ENCODE measurements at regions not wholly inside any gene's neighbourhood (a gene's known extent, or its start where the extent isn't known, plus 50 kb on each side); places are given as distances from the start of the nearest gene placed in this dataset.

DNA sequence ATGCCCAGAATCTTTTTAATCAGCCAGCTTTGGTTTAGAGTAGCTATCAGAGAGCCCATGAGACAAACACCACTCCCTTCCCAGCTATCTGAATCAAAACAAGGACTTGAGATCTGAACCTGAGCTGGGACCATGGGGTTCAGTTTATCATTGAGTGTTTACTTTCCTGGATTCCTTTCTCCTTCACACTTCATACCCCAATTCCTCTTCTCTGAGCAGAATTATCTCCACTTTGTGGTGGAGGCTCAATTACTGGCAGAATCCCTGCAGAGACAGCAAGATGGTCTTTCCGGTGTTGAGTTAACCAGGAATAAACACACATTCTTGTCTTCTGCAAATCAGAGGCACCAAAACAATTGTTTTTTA lies 102.4 kb downstream of the RPL22L1 start (continued):
- TF ChIP-seq TEAD4 (IDR thresholded peaks at IDR 0.05; ENCODE audit: borderline replicate concordance, insufficient read depth), result no peak
- no peak for TF ChIP-seq RFX5 (IDR thresholded peaks at IDR 0.05; ENCODE audit: low read length)
- TF ChIP-seq GABPA (IDR thresholded peaks at IDR 0.05; ENCODE audit: low read depth), result no peak

DNA sequence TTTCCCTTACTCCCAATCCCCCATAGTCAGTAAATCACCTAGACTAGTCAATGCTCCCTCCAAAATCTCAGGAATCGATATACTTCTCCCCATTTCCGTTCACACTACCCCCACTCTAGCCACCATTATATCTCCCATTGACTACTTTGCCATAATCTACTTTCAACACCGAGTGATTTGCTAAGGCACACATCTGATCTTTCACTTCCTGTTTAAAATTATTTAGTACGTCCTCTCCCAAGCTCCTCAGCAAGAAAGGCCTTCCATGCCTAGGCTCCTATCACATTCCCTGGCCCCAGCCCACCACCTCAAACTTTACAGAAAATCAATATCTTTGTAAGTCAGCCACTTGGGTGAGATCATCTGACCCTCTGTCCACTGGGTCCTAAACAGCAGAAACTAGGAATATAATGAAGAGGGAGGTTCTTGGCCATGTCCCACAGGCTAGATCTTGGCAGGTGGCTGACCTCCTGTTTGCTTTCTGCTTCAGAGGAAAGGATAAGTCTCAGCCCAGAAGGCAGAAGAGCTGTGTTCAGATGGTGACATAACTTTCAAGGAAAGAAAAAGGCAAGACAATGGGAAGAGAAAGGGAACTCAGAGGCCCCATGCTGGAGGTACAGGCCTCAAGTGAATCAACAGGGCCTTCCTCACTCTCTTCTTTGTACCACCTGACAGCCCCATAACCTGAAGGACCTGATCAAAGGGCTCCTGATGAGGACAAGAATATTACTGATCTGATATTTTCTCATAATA lies 103.0 kb downstream of the RPL22L1 start:
- no peaks in the 10 kb centered on the region for H4K20me1 ChIP-seq (ENCODE audit: insufficient read depth)
- TF ChIP-seq FOXJ3 (CRISPR knock-in tag; IDR thresholded peaks at IDR 0.05) (no peak), GATA2 (CRISPR knock-in tag; IDR thresholded peaks at IDR 0.05) (no peak), MXI1 (IDR thresholded peaks at IDR 0.05; ENCODE audit: low read depth, low read length) (no peak), FOSL2 (IDR thresholded peaks at IDR 0.05; ENCODE audit: borderline replicate concordance, low read depth) (no peak), TEAD4 (IDR thresholded peaks at IDR 0.05; ENCODE audit: borderline replicate concordance, insufficient read depth) (no peak), CHD2 (IDR thresholded peaks at IDR 0.05; ENCODE audit: low read length, partially characterized antibody) (no peak), JUND (IDR thresholded peaks at IDR 0.05) (no peak), TAF1 (IDR thresholded peaks at IDR 0.05; ENCODE audit: borderline replicate concordance, low read depth, low read length) (no peak), RAD21 (IDR thresholded peaks at IDR 0.05; ENCODE audit: low read length) (no peak), RCOR1 (IDR thresholded peaks at IDR 0.05; ENCODE audit: low read length) (no peak), MEF2A (IDR thresholded peaks at IDR 0.05; ENCODE audit: borderline replicate concordance, low read depth) (no peak), SMC3 (IDR thresholded peaks at IDR 0.05; ENCODE audit: low read depth, low read length) (no peak), ELF1 (IDR thresholded peaks at IDR 0.05) (no peak)
- TF ChIP-seq, protein P1, sequence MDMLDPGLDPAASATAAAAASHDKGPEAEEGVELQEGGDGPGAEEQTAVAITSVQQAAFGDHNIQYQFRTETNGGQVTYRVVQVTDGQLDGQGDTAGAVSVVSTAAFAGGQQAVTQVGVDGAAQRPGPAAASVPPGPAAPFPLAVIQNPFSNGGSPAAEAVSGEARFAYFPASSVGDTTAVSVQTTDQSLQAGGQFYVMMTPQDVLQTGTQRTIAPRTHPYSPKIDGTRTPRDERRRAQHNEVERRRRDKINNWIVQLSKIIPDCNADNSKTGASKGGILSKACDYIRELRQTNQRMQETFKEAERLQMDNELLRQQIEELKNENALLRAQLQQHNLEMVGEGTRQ (IDR thresholded peaks at IDR 0.05; ENCODE audit: borderline replicate concordance, low read depth, low read length), result no peak
- TF ChIP-seq, protein P2, sequence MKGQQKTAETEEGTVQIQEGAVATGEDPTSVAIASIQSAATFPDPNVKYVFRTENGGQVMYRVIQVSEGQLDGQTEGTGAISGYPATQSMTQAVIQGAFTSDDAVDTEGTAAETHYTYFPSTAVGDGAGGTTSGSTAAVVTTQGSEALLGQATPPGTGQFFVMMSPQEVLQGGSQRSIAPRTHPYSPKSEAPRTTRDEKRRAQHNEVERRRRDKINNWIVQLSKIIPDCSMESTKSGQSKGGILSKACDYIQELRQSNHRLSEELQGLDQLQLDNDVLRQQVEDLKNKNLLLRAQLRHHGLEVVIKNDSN (IDR thresholded peaks at IDR 0.05; ENCODE audit: borderline replicate concordance, low read depth), result no peak
- TF ChIP-seq, protein P3, sequence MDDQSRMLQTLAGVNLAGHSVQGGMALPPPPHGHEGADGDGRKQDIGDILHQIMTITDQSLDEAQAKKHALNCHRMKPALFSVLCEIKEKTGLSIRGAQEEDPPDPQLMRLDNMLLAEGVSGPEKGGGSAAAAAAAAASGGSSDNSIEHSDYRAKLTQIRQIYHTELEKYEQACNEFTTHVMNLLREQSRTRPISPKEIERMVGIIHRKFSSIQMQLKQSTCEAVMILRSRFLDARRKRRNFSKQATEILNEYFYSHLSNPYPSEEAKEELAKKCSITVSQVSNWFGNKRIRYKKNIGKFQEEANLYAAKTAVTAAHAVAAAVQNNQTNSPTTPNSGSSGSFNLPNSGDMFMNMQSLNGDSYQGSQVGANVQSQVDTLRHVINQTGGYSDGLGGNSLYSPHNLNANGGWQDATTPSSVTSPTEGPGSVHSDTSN (IDR thresholded peaks at IDR 0.05), result no peak
- H3K9me2 ChIP-seq, result no peaks in the 10 kb centered on the region
- H3F3A ChIP-seq (replicated peaks; ENCODE audit: insufficient read depth), result no peaks in the 10 kb centered on the region
- no peaks in the 10 kb centered on the region for H3K79me2 ChIP-seq (ENCODE audit: insufficient read depth)
- H3K27ac ChIP-seq (ENCODE audit: low read depth in 2 of 2, low read length in 1 of 2), result no peak overlapping the region
- DNase-seq, result no peak
- ChIA-PET POLR2A (no interaction called here), CTCF (interaction anchor here (1.1 to 1.5 kb wide), 2 partner anchors 14 to 45 kb away, joined by 3 to 4 read pairs; no protein-coding TSS in a partner anchor)
- H3K36me3 ChIP-seq (replicated peaks in 1 of 2; ENCODE audit: control insufficient read depth in 1 of 2, insufficient read depth in 2 of 2, low read length in 1 of 2), result no peaks in the 10 kb centered on the region
- H3K4me2 ChIP-seq, result no peak overlapping the region
- peaks cover 0 to 6% of the 10 kb centered on the region in 2 experiments; a peak in 2 of 4 replicates for H3K4me1 ChIP-seq (ENCODE audit: control insufficient read depth in 1 of 2, insufficient read depth in 2 of 2, low read depth in 1 of 2, low read length in 1 of 2)
- H3K27me3 ChIP-seq (ENCODE audit: insufficient read depth), result no peaks in the 10 kb centered on the region
- WGBS (ENCODE audit: low lambda C conversion rate), result 83% methylated on average over 4 of the region's 4 CpGs
- H3K4me3 ChIP-seq (ENCODE audit: low read depth in 2 of 2, low read length in 1 of 2), result no peak overlapping the region
- no peak overlapping the region for H2AFZ ChIP-seq (ENCODE audit: low read depth)
- H3K9ac ChIP-seq, result no peak overlapping the region
- H3K9me3 ChIP-seq, result no peaks in the 10 kb centered on the region

All from SK-N-SH (cell line).